Neural progenitor cell (in vitro differentiated cells): ENCODE measurements at regions not wholly inside any gene's neighbourhood (a gene's known extent, or its start where the extent isn't known, plus 50 kb on each side); places are given as distances from the start of the nearest gene placed in this dataset.

Source experiments
- DNase-seq: peaks from one replicate; pipeline ENCODE4 v3.0.0-alpha.2; 2016; ENCODE audit warnings: low spot score
- H2AFZ ChIP-seq: fragments of 200-600 bp; sonication (generic); replicated peaks from 2 replicates; pipeline ENCODE4 v1.6.1; 2016; ENCODE audit warnings: antibody characterized with exemption
- H3F3A ChIP-seq: fragments of 200-600 bp; sonication (generic); 2 replicates; pipeline ENCODE4 v1.6.1; 2016; ENCODE audit warnings: antibody characterized with exemption, low read depth
- H3K27ac ChIP-seq: fragments of 200-600 bp; sonication (generic); 2 replicates; pipeline ENCODE4 v1.5.1; 2016; ENCODE audit warnings: mild to moderate bottlenecking
- H3K27me3 ChIP-seq: fragments of 200-600 bp; sonication (generic); 2 replicates; pipeline ENCODE4 v1.6.1; 2016; ENCODE audit warnings: mild to moderate bottlenecking, moderate library complexity
- H3K36me3 ChIP-seq: fragments of 200-600 bp; sonication (generic); 2 replicates; pipeline ENCODE4 v1.5.1; 2016
- H3K4me1 ChIP-seq: fragments of 200-600 bp; sonication (generic); 2 replicates; pipeline ENCODE4 v1.6.1; 2016; ENCODE audit warnings: mixed run types
- H3K4me2 ChIP-seq: fragments of 200-600 bp; sonication (generic); 2 replicates; pipeline ENCODE4 v1.6.1; 2016
- H3K4me3 ChIP-seq: fragments of 200-600 bp; sonication (generic); 2 replicates; pipeline ENCODE4 v1.5.1; 2016
- H3K79me2 ChIP-seq: fragments of 200-600 bp; sonication (generic); 2 replicates; pipeline ENCODE4 v1.6.1; 2016; ENCODE audit warnings: low read depth
- H3K9ac ChIP-seq: fragments of 200-600 bp; sonication (generic); 2 replicates; pipeline ENCODE4 v1.6.1; 2016
- H3K9me3 ChIP-seq: fragments of 200-600 bp; sonication (generic); 2 replicates; pipeline ENCODE4 v1.5.1; 2016; ENCODE audit warnings: low read depth
- H4K20me1 ChIP-seq: fragments of 200-600 bp; sonication (generic); 2 replicates; pipeline ENCODE4 v1.6.1; 2016; ENCODE audit warnings: low read depth
- H3K27ac Mint-ChIP-seq: 3 replicates; pipeline ENCODE4 v1.8.0; 2021; ENCODE audit warnings: mixed read lengths
- H3K27me3 Mint-ChIP-seq: 2 replicates; pipeline ENCODE4 v1.8.0; 2022; ENCODE audit warnings: low read depth, mild to moderate bottlenecking, inconsistent platforms, moderate library complexity, mixed read lengths; ENCODE audit not compliant: insufficient read depth
- H3K36me3 Mint-ChIP-seq: 3 replicates; pipeline ENCODE4 v1.8.0; 2021; ENCODE audit warnings: mixed read lengths
- H3K4me1 Mint-ChIP-seq: 3 replicates; pipeline ENCODE4 v1.8.0; 2021; ENCODE audit warnings: mixed read lengths
- H3K4me3 Mint-ChIP-seq: 3 replicates; pipeline ENCODE4 v1.8.0; 2021; ENCODE audit warnings: mild to moderate bottlenecking, moderate library complexity, mixed read lengths
- H3K9me3 Mint-ChIP-seq: 3 replicates; pipeline ENCODE4 v1.8.0; 2020; ENCODE audit warnings: mixed read lengths
- CTCF ChIP-seq: fragments of 200-600 bp; sonication (generic); IDR thresholded peaks from 2 replicates; pipeline ENCODE4 v1.5.1; 2017; ENCODE audit warnings: antibody characterized with exemption, mild to moderate bottlenecking
- EZH2 ChIP-seq: fragments of 200-600 bp; sonication (generic); IDR thresholded peaks from 2 replicates; pipeline ENCODE4 v1.6.1; 2017; ENCODE audit warnings: antibody characterized with exemption, mild to moderate bottlenecking, moderate library complexity
- EZH2phosphoT487 ChIP-seq: fragments of 200-600 bp; sonication (generic); IDR thresholded peaks from 2 replicates; pipeline ENCODE4 v1.6.1; 2017; ENCODE audit warnings: antibody characterized with exemption

GRCh38 chr10:33716501-33717267 is 382.2 kb upstream of the NRP1 start:
- Histone ChIP-seq H3K4me2 (no peak overlapping the region), H4K20me1 (no peaks in the 10 kb centered on the region), H3K4me3 (no peak overlapping the region), H3K36me3 (no peaks in the 10 kb centered on the region), H3F3A (no peaks in the 10 kb centered on the region), H2AFZ (no peak overlapping the region), H3K27ac (no peak overlapping the region), H3K27me3 (no peaks in the 10 kb centered on the region), H3K9ac (no peak overlapping the region), H3K9me3 (no peaks in the 10 kb centered on the region), H3K4me1 (peaks cover 5% of the 10 kb centered on the region), H3K79me2 (no peaks in the 10 kb centered on the region)
- Mint-ChIP-seq H3K36me3 (no peaks in the 10 kb centered on the region), H3K4me3 (no peak overlapping the region), H3K9me3 (peaks cover 10% of the 10 kb centered on the region), H3K27ac (no peak overlapping the region), H3K4me1 (peaks cover 6% of the 10 kb centered on the region), H3K27me3 (peaks cover 2% of the 10 kb centered on the region)
- TF ChIP-seq EZH2 (no peak), EZH2phosphoT487 (no peak), CTCF (no peak)
- no peak for DNase-seq

- Histone ChIP-seq H3K27me3 (no peaks in the 10 kb centered on the region), H3K27ac (no peak overlapping the region), H2AFZ (no peak overlapping the region), H4K20me1 (no peaks in the 10 kb centered on the region), H3K9ac (no peak overlapping the region), H3K4me1 (peaks cover 5% of the 10 kb centered on the region), H3K4me2 (no peak overlapping the region), H3K79me2 (no peaks in the 10 kb centered on the region), H3K9me3 (no peaks in the 10 kb centered on the region), H3K4me3 (no peak overlapping the region), H3F3A (no peaks in the 10 kb centered on the region), H3K36me3 (no peaks in the 10 kb centered on the region)
- no peak overlapping the region for H3K4me3 Mint-ChIP-seq
- H3K9me3 Mint-ChIP-seq, result peaks cover 7% of the 10 kb centered on the region
- no peak for DNase-seq
- peaks cover 6% of the 10 kb centered on the region for H3K4me1 Mint-ChIP-seq
- H3K27ac Mint-ChIP-seq, result no peak overlapping the region
- TF ChIP-seq EZH2 (no peak), CTCF (no peak), EZH2phosphoT487 (no peak)
- peaks cover 2% of the 10 kb centered on the region for H3K36me3 Mint-ChIP-seq
- H3K27me3 Mint-ChIP-seq, result peaks cover 4% of the 10 kb centered on the region
These were observed 381.0 kb upstream of the NRP1 start for GRCh38 chr10:33715303-33715975.

- no peaks in the 10 kb centered on the region for H4K20me1 ChIP-seq
- H3K4me1 Mint-ChIP-seq, result peaks cover 17% of the 10 kb centered on the region
- H3K36me3 ChIP-seq, result no peaks in the 10 kb centered on the region
- no peak for TF ChIP-seq EZH2
- TF ChIP-seq CTCF, result no peak
- no peak for TF ChIP-seq EZH2phosphoT487
- no peaks in the 10 kb centered on the region for H3K9me3 Mint-ChIP-seq
- H3K9me3 ChIP-seq, result no peaks in the 10 kb centered on the region
- H3F3A ChIP-seq, result no peaks in the 10 kb centered on the region
- no peak overlapping the region for H2AFZ ChIP-seq
- H3K4me2 ChIP-seq, result no peak overlapping the region
- no peak for DNase-seq
- H3K27me3 ChIP-seq, result no peaks in the 10 kb centered on the region
- no peak overlapping the region for H3K27ac ChIP-seq
- H3K36me3 Mint-ChIP-seq, result peaks cover 2% of the 10 kb centered on the region
- no peaks in the 10 kb centered on the region for H3K79me2 ChIP-seq
- peaks cover 2% of the 10 kb centered on the region for H3K27me3 Mint-ChIP-seq
- H3K9ac ChIP-seq, result no peak overlapping the region
- H3K4me3 ChIP-seq, result no peak overlapping the region
- H3K4me3 Mint-ChIP-seq, result no peak overlapping the region
- H3K27ac Mint-ChIP-seq, result no peak overlapping the region
- H3K4me1 ChIP-seq, result no peaks in the 10 kb centered on the region
These were observed 378.4 kb upstream of the NRP1 start for GRCh38 chr10:33712825-33713224.
